Cardiac muscle cell (in vitro differentiated cells and primary cell): ENCODE measurements at regions not wholly inside any gene's neighbourhood (a gene's known extent, or its start where the extent isn't known, plus 50 kb on each side); places are given as distances from the start of the nearest gene placed in this dataset.
"Not testable (repeated sequence)": the region's sequence is repeated elsewhere in the genome, so short reads cannot be mapped to it uniquely, and the experiment has no call there.

Experiments used
- DNase-seq, 2 donors: peaks; one replicate each; pipeline versions ENCODE4 v3.0.0 to v3.0.0-alpha.2; 2010 to 2017; ENCODE audit warnings: low read depth in 1 of 2, low spot score in 1 of 2
- H3K27ac ChIP-seq: fragments of 200-600 bp; sonication (generic); 2 replicates; pipeline ENCODE4 v1.5.1; 2016
- H3K27me3 ChIP-seq: fragments of 200-600 bp; sonication (generic); 2 replicates; pipeline ENCODE4 v1.6.0; 2016; ENCODE audit warnings: control low read depth
- H3K36me3 ChIP-seq: fragments of 200-600 bp; sonication (generic); 2 replicates; pipeline ENCODE4 v1.5.1; 2016; ENCODE audit warnings: control low read depth
- H3K4me1 ChIP-seq: fragments of 200-600 bp; sonication (generic); 2 replicates; pipeline ENCODE4 v1.8.1; 2017; ENCODE audit warnings: low read depth, mild to moderate bottlenecking, mixed run types
- H3K4me3 ChIP-seq: fragments of 200-600 bp; sonication (generic); 2 replicates; pipeline ENCODE4 v1.5.1; 2016; ENCODE audit warnings: mild to moderate bottlenecking
- H3K9me3 ChIP-seq: fragments of 200-600 bp; sonication (generic); 2 replicates; pipeline ENCODE4 v1.5.1; 2017; ENCODE audit warnings: low read depth, mild to moderate bottlenecking, control low read depth
- TF ChIP-seq, protein P1 (sequence below): IDR thresholded peaks from 2 replicates; pipeline ENCODE4 v1.5.1; 2012; ENCODE audit warnings: low read depth, mild to moderate bottlenecking, low read length

DNA sequence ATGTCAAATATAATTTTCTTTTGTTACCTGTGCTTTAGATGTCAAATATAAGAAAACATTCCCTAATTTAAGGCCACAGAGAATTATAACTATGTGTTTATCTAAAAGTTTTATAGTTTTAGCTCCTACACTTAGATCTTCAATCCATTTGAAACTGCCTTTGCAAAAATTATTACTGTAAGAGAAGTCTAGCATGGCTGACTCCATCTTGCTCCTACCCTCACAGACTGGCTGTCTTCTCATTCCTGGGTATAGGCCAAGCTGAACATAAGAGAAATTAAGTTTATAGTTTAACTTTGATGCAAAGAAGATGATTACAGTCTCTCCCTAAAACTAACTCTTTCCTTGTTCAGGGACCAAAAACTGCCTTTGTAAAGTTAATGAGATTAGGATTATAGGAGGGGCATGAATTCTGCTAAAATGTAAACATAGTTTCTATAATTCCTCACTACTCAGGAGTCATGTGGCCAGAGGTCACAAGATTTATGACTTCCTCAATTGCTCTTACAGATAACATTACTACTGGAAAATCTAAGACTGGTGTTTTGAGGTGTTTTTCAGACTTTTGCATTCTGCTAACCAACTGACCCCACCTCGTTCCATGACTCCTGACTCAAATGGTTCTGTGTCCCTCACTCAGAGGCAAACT lies 184.0 kb downstream of the BCHE start:
- DNase-seq, result no peak
- Histone ChIP-seq H3K4me1 (no peaks in the 10 kb centered on the region), H3K4me3 (no peak overlapping the region), H3K27me3 (no peaks in the 10 kb centered on the region), H3K27ac (no peak overlapping the region), H3K36me3 (no peaks in the 10 kb centered on the region), H3K9me3 (no peaks in the 10 kb centered on the region)
- TF ChIP-seq, protein P1, sequence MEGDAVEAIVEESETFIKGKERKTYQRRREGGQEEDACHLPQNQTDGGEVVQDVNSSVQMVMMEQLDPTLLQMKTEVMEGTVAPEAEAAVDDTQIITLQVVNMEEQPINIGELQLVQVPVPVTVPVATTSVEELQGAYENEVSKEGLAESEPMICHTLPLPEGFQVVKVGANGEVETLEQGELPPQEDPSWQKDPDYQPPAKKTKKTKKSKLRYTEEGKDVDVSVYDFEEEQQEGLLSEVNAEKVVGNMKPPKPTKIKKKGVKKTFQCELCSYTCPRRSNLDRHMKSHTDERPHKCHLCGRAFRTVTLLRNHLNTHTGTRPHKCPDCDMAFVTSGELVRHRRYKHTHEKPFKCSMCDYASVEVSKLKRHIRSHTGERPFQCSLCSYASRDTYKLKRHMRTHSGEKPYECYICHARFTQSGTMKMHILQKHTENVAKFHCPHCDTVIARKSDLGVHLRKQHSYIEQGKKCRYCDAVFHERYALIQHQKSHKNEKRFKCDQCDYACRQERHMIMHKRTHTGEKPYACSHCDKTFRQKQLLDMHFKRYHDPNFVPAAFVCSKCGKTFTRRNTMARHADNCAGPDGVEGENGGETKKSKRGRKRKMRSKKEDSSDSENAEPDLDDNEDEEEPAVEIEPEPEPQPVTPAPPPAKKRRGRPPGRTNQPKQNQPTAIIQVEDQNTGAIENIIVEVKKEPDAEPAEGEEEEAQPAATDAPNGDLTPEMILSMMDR, result no peak

DNA sequence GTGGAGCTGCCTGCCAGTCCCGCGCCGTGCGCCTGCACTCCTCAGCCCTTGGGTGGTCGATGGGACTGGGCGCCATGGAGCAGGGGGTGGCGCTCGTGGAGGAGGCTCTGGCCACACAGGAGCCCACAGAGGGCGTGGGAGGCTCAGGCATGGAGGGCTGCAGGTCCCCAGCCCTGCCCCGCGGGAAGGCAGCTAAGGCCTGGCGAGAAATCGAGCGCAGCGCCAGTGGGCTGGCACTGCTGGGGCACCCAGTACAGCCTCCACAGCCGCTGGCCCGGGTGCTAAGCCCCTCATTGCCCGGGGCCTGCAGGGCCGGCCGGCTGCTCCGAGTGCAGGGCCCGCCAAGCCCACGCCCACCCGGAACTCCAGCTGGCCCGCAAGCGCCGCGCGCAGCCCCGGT lies 187.9 kb downstream of the BCHE start:
- H3K9me3 ChIP-seq, H3K27ac ChIP-seq, H3K4me3 ChIP-seq, H3K36me3 ChIP-seq, H3K4me1 ChIP-seq, DNase-seq, H3K27me3 ChIP-seq: not testable (repeated sequence)

DNA sequence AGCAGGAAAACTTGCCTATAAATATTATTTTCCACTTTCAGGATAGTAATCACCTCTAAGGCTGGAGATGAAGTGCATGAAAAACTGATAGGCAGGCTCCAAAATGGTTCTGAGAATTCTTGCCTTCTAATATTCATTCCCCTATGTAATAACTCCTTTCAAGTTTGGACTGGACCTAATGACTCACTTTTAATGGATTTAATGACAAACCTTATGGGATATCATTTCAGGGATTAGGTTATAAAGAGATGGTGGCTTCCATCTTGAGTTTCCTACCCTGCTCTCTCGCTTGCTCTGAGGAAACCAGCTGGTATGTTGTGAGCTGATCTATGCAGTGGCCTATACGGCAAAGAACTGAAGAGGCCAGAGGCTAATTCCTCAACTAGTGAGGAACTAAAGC lies 192.0 kb downstream of the BCHE start:
- H3K4me1 ChIP-seq, result no peaks in the 10 kb centered on the region
- H3K27me3 ChIP-seq, result no peaks in the 10 kb centered on the region
- TF ChIP-seq, protein P1, result no peak
- DNase-seq, result no peak
- H3K4me3 ChIP-seq, result no peak overlapping the region
- H3K9me3 ChIP-seq, result no peaks in the 10 kb centered on the region
- no peaks in the 10 kb centered on the region for H3K36me3 ChIP-seq
- no peak overlapping the region for H3K27ac ChIP-seq

DNA sequence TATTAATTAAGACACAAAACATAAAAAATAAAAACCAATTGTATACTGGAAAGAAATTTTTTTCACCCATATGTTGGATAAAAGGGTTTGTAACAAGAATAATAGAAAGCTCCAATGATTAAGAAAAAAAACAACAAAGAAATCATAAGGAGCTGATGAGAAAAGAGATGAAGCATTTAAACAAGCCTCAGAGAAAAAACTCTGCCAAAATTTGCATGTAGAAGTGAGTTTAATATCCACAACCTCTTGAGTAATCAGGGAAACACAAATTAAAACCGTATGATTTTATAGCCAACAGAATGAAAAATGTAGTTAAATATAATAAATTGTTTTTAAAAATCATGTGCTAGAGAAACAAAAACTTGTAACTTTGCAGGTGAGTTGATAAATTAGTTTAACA lies 192.9 kb downstream of the BCHE start:
- DNase-seq, result no peak
- Histone ChIP-seq H3K27me3 (no peaks in the 10 kb centered on the region), H3K27ac (no peak overlapping the region), H3K9me3 (no peaks in the 10 kb centered on the region), H3K4me1 (no peaks in the 10 kb centered on the region), H3K36me3 (no peaks in the 10 kb centered on the region), H3K4me3 (no peak overlapping the region)
- TF ChIP-seq, protein P1, result no peak

DNA sequence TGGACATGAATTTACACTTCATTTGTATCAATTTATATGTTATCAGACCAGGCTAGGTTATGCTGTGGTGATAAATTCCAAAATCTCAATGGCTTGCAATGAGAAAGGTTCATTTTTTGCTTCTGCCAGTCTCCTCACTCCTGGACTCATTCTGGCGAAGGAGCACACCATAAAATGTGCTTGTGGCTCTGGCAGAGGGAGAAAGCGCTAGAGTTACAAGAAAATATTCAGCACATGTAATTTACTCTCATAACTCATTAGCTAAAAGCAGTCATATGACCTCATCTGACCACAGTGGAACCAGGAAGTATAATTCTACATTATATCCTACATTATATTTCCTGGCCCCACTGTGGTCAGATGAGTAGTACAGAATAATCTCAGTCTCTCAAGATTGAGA lies 193.8 kb downstream of the BCHE start:
- peak in 1 of 2 donors; percentile 26 for DNase-seq
- H3K4me1 ChIP-seq, result no peaks in the 10 kb centered on the region
- H3K36me3 ChIP-seq, result no peaks in the 10 kb centered on the region
- no peak overlapping the region for H3K27ac ChIP-seq
- no peak overlapping the region for H3K4me3 ChIP-seq
- no peaks in the 10 kb centered on the region for H3K27me3 ChIP-seq
- TF ChIP-seq, protein P1, result no peak
- no peaks in the 10 kb centered on the region for H3K9me3 ChIP-seq

DNA sequence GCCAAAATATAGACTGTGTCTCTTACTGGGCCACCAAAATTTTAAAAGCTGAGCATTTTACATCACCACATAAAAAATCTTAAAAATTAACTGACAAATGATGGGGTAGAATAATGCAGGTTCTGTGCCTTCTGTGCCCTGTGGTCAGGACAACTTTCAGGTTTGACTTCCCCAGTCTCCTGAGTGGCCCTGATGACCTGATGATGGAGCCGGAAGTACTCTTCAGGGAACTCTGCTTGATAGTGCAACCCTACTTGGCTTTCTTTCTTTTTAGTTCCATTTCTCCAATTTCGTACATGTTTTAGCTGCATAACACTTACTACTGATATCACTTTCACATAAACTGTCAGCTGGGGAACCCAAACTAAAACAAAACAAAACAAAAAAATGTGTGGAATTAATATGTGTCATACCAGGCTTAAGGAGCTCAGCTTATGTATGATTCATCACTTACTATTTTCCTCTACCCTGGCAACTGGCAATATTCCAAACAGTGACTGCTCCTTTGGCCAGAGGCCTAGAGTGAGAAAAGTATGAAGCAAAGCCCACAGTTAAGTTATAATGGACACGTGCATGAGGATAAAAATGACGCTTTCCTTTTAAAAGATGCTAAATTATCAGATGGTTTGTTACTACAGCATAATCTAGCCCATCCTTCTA lies 194.3 kb downstream of the BCHE start:
- TF ChIP-seq, protein P1, result no peak
- Histone ChIP-seq H3K27me3 (no peaks in the 10 kb centered on the region), H3K9me3 (no peaks in the 10 kb centered on the region), H3K4me3 (no peak overlapping the region), H3K36me3 (no peaks in the 10 kb centered on the region), H3K4me1 (no peaks in the 10 kb centered on the region), H3K27ac (no peak overlapping the region)
- DNase-seq, result peak in 1 of 2 donors; percentile 97
